ENCODE measurements at regions not wholly inside any gene's neighbourhood (a gene's known extent, or its start where the extent isn't known, plus 50 kb on each side); places are given as distances from the start of the nearest gene placed in this dataset.

DNA sequence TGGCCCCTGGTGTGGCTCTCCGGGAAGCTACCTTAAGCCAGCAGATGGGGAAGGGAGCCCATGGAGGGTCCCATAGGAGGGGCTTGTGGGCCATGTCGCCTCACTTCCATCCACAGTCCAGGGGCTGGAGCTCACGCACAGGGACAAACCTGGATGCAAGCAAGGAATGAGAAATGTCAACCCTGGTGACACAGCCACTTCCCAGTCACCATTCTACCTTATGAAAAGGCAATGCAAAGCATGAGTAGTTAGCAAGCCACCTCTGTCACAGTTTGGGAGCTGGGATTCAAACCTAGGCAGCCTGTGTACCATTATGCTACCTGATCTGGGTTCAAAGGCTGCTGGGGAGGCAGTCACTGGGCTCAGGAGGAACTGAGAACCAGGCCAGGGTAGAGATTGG lies 170.0 kb upstream of the KLHL29 start:
- TF ChIP-seq, protein P1, sequence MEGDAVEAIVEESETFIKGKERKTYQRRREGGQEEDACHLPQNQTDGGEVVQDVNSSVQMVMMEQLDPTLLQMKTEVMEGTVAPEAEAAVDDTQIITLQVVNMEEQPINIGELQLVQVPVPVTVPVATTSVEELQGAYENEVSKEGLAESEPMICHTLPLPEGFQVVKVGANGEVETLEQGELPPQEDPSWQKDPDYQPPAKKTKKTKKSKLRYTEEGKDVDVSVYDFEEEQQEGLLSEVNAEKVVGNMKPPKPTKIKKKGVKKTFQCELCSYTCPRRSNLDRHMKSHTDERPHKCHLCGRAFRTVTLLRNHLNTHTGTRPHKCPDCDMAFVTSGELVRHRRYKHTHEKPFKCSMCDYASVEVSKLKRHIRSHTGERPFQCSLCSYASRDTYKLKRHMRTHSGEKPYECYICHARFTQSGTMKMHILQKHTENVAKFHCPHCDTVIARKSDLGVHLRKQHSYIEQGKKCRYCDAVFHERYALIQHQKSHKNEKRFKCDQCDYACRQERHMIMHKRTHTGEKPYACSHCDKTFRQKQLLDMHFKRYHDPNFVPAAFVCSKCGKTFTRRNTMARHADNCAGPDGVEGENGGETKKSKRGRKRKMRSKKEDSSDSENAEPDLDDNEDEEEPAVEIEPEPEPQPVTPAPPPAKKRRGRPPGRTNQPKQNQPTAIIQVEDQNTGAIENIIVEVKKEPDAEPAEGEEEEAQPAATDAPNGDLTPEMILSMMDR (conservative IDR thresholded peaks at IDR 0.05 in 1 of 2, IDR thresholded peaks at IDR 0.05 in 1 of 2; ENCODE audit: low read depth in 1 of 2, low read length in 2 of 2): no peak
- TF ChIP-seq EZH2 (IDR thresholded peaks at IDR 0.05; ENCODE audit: low read length, missing control alignments): no peak
